Activated CD4-positive, alpha-beta T cell treated with anti-CD3 and anti-CD28 coated beads, Interleukin-2, amount 50 U/mL, for 48 hours (primary cell): ENCODE measurements at regions not wholly inside any gene's neighbourhood (a gene's known extent, or its start where the extent isn't known, plus 50 kb on each side); places are given as distances from the start of the nearest gene placed in this dataset.
"Not testable (repeated sequence)": the region's sequence is repeated elsewhere in the genome, so short reads cannot be mapped to it uniquely, and the experiment has no call there.

ENCODE experiments used
- DNase-seq, 2 experiments: peaks; one replicate each; pipeline ENCODE4 v3.0.0-alpha.2; 2020

DNA sequence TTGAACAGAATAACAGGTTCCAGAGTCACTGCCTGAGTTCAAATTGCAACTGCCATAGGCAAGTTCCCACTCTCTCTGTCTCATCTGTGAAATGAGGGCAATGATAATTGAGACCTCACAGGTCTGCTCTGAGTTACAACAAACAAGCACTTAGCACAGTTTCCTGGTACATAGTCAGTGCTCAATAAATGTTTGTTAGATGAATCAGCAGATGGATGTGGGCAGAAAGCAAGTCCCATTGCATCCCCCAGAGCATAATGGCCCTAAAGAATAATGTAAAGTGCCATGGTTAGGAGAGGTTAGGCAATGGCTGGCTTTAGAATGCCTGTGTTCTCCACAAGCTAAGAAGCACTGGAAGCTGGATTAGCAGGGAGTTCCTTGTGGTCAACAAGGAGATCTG is 136.5 kb upstream of the LARP1 start:
- DNase-seq: no peak

DNA sequence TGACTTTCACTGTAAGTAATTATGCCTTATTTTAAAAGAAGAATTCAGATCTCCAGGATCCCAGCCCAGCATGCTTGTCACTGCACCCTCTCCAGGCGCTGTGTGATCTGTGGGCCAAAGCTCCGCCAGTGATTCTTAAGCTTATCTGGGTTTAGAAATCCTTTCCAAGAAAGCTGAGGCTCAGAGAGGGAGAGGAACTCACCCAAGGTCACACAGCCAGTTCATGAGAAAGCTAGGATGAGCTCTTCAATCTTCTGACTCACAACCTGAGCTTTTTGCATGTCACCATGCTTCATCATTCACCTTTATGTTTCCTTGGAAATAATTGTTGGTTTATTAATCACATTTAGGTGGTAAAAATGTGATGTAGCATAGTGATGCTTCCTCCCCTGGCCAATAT is 136.6 kb upstream of the HAND1 start:
- DNase-seq: no peak

DNA sequence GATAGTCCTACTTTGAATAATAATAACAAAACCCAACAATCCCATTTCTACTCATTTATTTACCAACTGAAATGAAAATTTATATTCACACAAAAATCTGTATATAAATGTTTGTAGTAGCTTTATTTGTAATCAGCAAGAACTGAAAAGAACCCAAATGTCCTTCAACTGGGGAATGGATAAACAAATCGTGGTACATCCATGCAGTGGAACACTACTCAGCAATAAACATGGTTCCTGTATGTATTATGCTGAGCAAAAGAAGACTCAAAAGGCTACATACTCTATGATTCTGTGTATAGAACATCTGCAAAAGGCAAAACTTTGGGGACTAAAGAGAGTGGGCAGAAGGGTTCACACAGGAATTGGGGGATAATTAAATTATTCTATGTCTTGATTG is 136.1 kb upstream of the HAND1 start:
- DNase-seq: no peak

DNA sequence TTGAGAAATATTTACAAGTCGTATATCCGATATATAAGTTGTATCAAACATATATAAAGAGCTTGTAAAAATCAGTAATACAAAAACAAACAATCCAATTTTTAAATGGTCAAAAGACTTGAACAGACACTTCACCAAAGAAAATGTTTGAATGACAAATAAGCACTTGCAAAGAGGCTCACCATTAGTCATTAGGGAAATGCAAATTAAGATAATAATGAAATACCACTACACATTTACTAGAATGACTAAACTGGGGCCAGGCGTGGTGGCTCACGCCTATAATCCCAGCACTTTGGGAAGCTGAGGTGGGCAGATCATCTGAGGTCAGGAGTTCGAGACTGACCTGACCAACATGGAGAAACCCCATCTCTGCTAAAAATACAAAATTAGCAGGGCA is 134.6 kb upstream of the HAND1 start:
- DNase-seq: no peak

DNA sequence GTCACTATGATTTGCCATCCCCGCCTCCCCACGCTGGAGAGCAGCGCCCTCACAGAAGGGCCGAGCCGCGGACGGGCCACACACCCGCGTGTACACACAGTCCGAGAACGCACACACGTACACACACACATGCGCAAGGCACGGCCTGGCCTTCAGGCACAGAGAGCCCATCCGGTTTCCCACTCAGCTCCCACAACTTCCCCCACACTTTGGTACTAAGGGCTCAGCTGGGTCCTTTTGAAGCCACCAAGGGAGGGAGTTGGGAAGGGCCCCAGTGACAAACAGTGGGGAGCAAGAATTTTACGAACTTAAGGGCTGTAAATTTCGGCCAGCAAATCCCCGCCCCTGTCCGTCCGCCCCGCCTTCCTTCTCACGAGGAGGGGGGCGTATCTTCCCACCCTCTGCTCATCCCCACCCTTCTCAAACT is 133.3 kb upstream of the HAND1 start:
- DNase-seq: peak in 1 of 2 experiments; percentile 5

DNA sequence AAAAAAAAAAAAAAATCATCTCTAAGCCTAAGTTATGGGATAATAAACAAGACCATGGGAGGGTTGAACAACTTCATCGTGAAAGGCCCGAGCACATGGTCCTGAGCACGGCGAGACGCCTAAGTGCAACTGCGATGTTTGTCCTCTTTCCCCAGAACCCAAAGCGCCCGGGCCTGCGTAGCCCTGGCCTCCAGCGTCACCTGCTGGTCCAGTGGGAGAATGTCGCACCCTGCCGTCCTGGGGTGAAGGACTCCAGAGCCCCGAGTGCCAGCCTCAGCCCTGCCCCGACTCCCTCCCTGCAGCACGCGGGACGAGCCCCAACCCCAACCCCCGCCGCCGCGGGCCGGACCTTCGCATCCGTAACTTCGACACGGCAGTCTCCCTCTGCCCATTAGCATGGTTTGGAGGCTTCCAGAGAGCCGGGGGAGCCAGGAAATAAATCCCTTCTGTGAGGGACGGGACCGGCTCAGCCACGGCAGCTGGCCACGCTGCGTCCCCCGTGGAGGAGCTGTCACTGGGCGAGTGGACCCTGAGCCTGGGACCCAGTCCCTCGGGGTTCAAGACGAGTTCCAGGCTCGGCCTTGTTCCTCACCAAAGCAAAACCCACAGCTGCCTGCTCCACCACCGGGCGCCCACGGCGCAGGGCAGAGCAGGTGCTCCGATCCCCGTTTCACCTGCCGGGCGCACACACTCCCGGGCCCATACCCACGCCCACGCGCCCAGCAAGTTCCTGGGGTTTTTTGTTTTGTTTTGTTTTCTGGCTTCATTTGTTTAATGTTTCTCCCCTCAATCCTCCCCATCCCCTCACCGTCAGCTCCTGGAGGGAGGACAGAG is 132.5 kb upstream of the HAND1 start:
- DNase-seq: peak; percentile 78 to 84

DNA sequence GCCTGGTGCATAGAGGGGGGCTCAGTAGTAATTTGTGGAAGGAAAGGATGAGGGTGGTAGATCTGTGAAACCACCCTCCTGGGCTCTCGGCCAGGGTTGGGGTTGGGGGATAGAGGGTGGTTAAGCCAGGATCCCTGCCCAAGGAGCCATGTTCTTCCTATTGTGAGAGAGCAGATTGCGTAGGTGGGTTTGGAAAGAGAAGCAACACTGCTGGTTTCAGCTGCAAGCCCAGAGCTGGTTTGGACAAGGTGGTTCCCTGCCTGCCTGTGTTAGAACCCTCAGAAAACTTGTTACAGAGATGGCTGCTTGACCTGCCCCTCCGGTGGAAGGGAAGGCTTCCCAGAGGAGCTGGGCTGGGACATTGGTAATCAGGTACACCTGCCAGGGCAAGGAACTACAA is 131.2 kb upstream of the HAND1 start:
- no peak for DNase-seq

DNA sequence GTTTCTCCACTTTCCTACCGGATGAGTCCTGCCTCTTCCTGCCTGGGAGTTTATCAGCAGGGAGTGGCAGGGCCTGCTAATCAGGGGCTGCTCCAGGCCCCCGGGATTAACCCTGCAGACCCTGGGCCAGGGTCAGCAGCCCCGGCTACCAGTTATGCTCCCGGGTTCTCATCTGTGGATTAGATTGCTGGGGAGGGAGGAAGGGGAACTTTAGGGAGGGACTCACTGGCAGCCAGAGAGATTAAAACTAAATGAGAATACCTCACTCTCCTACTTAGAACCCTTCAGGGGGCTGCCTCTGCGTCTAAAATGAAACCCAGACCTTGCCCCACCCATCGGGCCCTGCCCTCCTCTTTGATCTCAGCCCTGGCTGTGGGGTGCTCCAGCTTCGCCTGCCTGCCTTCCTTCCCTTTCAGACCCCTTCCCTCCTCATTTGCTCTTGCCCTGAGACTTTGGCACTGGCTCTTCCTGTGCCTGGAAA is 130.5 kb upstream of the HAND1 start:
- DNase-seq: no peak

DNA sequence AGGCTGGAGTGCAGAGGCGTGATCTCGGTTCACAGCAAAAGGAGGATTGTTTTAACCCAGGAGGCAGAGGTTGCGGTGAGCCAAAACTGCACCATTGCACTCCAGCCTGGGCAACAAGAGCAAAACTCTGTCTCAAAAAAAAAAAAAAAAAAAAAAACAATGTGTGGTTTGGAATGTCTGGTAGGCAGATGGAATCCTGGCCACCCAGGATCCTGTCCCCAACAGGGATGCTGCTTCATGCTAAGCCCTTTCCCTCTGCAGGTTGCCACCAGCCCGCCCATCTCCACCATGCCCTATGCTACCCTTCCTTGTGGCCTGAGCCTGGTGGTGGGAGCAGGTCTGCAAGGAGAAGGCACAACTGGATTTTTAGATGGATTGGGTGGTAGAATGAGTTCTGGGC is 129.7 kb upstream of the HAND1 start:
- no peak for DNase-seq

DNA sequence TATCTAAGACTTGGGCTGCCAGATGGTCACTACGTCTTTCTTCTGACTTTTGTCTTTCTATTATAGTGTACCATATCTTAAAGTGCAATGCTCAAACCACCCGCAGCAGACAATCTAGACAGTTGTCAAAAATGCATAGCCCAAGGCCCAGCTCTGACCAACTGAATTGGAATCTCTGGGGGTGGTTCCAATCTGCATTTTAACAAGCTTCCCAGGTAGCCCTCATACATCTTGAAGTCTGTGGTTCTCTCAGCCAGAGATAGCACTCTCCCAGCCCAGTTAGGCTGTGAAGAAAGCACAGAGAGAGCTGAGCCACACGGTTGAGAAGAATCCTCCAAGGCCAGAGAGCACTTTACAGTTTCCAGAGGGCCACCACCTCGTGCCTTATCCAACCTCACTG is 128.2 kb upstream of the HAND1 start:
- DNase-seq: no peak

DNA sequence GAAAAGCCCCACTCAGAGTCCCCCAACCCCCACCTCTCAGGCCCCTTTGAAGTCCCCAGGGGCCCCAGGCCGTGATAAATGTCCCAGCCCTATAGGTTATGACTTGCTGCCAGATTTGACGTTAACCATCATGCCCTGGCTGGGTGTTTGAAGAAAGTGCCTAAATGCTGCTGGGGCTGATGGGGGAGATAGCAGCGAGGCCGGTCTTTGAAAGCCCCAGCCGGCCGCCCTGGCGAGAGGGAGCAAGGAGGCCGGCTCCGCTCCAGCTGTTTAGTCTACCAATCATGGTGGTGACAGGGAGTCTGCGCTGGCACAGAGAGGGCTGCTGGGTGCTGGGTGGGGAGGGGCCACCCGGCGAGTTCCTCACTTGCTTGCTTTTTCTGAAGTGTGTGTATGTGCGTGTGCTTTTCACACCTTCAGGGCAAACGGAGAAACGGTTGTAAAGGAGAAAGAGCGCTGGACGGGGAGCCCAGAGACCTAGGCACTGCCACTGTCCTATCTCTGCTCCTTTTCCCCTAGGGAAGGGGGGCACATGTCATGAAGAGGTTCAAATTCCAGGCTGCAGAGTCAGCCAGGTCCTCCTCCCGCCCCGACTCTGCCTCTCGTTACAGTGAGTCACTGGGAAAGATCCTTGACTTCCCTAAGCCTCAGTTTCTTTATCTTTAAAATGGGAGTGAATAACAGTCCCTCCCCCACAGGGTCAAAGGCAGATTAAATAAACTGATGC is 126.1 kb upstream of the HAND1 start:
- no peak for DNase-seq

DNA sequence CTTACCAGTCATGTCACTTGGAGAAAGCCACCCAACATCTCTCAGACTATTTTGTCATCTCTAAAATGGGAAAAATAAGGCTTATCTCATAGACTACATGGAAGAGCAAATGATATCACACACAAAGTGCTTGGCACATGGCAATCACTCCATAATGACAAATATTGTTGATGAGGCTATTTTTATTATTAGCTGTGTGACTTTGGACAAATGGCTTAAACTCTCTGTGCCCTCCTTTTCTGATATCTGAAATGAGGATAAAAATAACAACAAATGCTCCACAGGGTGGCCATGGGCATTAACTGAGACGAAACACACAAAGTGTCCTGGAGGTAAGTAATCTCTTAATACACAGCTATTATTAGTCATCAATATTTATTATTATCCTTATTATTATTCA is 125.5 kb upstream of the HAND1 start:
- no peak for DNase-seq

DNA sequence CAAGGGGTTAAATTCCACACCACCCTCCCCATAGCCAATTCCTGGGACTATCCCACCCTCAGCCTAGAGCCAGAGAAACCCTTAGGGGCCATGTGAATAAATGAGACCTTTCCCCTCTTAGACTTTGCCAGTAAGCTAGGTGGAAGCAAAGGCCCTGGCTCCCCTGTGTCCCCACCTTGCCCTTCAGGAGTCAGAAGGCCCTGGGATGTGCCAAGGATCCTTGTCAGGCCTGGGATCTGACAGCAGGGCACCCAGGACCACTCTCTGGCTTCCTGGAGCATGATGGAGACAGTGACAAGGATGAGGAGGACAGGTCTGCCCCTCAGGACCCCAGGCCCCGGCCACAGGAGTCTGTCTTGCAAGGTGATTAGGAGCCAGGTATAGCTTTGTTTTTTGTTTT is 125.0 kb upstream of the HAND1 start:
- no peak for DNase-seq

DNA sequence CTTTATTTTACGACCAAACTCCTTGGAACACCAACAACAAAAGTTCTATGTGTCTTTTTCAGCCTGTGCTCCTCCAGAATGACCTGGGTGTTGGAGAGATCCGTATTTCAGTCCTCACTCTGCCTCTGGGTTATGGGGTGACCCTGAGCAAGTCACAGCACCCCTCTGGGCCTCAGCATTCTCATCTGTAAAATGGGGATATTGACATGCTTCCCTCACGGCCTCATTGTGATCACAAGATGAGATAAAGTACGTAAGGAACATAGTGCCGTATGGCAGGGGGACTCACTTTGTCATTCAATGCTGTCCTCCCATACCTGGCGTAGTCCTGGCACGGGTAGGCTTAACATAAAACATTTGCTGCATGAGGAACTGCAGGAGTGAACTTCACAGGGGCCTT is 123.0 kb upstream of the HAND1 start:
- DNase-seq: no peak

DNA sequence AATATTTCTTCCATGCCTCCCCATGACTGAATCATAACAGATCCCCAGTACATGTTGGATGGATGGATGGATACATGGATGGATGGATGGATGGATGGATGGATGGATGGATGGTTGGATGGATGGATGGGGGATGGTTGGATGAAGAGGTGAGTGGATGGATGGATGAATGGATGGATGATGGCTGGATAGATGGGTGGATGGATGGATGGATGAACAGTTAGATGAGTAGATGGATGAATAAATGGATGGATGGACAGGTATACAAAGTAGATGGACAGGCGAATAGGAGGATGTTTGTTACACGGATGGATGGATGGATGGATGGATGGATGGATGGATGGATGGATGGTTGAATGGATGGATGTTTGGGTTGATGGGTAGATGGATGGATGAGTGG is 120.0 kb upstream of the HAND1 start:
- DNase-seq: no peak

DNA sequence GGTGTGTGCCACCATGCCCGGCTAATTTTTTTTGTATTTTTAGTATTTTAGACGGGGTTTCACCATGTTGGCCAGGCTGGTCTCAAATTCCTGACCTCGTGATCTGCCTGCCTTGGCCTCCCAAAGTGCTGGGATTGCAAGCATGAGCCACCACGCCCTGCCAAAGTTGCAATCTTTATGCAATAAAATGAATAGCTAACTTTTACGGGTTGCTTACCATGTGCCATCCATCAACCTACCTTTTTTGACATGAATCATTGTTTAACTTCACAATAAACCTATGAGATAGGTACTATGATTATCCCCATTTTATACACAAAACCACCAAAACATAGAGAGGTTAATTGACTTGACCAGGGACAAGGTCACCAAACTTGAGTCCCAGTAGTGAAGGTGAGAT is 118.8 kb upstream of the HAND1 start:
- not testable (repeated sequence) for DNase-seq

DNA sequence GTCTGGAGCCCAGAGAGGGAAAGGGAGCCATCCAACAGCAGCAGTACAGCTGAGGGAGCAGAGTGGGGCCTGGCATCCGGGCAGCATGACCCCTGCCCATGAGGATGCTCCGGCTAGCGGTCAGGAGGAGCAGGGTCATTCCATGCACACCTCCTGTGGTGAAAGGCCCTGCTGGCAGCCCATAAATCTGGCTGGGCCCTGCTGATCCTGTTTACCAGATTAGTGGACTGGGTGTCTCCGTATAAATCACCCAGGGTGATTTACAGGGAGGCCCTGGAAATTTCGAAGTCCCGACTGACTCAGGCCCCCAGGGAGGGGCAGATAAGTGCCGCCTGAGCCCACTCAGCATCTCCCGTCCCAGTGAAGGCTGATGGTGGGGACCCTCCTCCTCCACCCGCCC is 117.6 kb upstream of the HAND1 start:
- no peak for DNase-seq

DNA sequence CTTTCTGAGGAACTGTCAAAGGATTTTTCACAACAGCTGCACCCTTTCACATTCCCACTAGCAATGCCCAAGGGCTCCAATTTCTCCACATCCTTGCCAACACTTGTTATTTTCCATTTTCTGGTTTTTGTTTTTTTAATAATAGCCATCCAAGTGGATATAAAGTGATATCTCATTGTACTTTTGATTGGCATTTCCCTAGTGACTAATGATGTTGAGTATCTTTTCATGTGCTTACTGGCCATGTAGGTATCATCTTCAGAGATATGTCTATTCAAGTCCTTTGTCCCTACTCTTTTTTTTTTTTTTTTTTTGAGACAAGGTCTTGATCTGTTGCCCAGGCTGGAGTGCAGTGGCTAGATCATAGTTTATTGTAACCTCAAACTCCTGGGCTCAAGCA is 115.8 kb upstream of the HAND1 start:
- no peak for DNase-seq

DNA sequence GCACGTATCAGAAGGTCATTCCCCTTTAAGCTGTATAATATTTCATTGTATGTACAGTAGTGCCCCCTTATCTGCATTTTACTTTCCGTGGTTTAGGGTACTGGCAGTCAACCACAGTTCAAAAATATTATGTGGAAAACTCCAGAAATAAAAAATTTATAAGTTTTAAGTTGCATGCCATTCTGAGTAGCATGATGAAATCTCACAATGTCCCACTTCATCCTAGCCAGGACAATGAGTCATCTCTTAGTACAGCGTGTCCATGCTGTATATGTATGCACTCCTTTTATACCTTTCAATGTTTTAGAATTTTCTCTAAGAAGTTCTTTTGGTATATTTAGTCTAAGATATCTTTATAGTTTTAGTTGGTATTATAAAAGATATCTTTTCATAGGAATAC is 115.0 kb upstream of the HAND1 start:
- no peak for DNase-seq

DNA sequence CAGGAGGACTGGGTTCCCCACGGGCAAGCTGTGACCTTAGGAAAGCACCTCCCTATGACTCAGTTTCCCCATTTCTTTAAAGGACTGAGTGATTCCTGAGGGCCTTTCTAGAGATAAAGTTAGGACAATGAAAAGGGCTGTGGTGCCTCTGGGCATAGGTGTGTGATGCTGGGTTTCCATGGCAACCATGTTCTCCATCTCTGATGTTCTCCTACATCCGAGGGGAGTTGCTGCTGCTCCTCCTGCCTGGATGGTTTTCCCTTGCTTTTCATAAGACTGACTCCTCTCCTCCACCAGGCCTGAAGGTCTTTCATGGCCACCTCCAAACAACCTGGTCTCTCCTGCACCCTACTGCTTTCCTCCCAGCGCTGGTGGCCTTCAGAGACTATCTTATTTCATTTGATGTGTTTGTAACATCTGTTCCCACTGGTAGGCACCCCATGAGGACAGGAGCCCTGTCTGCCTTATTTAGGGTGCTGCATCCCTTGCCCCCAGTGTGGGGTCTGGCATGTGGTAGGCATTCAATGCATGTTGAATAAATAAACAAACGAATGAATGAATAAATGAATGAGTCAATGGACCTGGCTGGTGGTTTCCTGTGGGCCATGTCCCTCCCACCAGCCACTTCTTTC is 112.2 kb upstream of the HAND1 start:
- no peak for DNase-seq

DNA sequence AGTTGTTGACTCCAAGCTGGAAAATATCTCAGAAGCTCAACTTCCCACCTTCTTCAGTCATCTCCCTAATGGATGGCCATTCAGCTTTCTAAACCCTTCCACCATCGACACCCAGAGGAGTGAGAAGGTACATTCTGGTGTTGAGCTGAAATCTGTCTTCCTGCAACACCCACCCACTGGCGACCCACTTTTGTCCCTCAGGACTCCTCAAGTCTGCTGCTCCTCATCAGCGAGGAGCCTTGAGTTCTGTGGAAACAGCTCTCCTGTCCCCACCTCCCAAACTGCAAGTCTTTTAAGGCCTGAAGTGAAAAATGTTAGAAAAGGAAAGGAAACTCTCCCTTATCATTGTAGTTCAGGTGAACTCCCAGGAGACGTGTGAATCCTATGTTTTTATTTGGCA is 111.5 kb upstream of the HAND1 start:
- no peak for DNase-seq

DNA sequence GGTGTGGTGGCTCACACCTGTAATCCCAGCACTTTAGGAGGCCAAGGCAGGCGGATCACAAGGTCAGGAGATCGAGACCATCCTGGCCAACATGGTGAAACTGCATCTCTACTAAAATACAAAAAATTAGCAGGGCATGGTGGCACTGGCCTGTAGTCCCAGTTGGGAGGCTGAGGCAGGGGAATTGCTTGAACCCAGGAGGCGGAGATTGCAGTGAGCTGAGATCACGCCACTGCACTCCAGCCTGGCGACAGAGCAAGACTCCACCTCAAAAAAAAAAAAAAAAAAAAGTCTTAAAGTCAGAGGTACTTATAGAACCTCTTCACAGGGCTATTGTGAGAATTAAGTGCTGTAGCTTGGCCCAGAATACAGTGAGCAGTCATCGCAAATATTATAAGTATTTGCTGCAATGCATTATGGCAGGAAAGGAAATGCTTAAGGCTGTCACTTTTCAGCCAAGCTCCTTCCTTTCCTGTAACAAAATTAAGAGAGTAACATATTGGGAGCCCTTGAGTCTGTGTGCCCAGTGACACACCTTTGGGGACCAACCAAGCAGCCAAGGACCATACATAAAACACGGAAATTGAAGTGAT is 110.9 kb upstream of the HAND1 start:
- DNase-seq: not testable (repeated sequence)

DNA sequence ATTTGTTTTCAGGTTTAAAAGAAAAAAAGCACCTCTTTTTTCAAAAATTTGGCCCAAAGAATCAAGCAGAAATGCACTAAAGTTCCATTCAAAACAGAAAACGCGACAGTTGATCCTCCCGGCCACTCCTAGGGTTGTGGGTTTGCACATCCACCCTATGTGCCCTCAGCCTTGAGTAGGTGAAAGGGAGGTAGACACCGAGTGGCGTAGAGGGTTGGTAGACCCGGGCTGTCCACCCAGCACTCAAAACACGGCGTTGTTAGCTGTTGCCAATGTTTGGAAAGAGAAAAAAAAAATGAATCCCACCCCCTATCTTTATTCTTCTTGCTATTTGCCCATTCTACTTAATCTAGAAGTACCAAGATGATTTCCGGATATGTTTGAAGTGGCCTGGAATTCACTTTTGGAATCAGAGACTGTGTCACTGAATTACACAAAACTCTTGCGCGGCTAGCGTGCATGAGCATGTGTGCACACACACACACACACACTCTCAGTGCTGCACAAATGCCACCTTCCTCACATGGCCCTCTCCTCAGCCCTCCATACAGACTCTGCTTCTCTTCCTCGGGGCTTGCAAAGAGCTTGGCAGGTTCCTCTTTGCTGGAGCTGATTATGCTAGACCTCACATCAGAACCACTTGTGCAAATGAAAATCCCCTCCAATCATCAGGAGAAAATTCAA is 110.2 kb upstream of the HAND1 start:
- DNase-seq: no peak
